ENCODE measurements at regions not wholly inside any gene's neighbourhood (a gene's known extent, or its start where the extent isn't known, plus 50 kb on each side); places are given as distances from the start of the nearest gene placed in this dataset.

DNA sequence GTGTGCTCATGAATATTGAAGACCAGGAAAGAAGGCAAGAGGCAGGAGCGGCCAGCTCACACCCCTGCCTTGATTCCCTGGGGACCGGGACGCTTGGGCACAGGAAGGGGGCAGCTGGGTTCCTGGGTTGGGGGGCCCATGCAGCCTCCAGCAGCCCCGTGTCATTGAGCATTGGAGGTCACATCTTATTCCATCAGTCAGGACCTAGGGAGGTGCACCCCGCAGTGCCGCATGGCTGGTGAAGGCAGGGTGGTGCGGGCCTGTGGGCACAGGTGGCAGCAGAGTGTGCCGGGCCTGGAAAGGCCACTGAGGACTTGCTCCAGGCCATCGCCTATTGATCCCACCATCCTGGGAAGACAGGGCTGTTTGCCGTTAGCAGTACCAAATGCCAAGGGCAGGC lies 116.3 kb upstream of the NECTIN1 start:
- DNase-seq (ENCODE audit: extremely low read depth in 1 of 4, low spot score in 3 of 4) (no peak), FAIRE-seq (no peak), ATAC-seq (no peak)
- H3K9me1 ChIP-seq (ENCODE audit: control insufficient read depth, insufficient read depth, low read length) = no peaks in the 10 kb centered on the region
- in situ Hi-C loops (cut with MboI) = no loop called here
- CTCF ChIA-PET (ENCODE audit: low intra/inter-chr PET ratio) = no interaction called here
- peaks cover 5% of the 10 kb centered on the region; the same call in 1 of the 2 replicates for H4K20me1 ChIP-seq (replicated peaks; ENCODE audit: control insufficient read depth, insufficient read depth, low read length)
- WGBS (ENCODE audit: insufficient coverage, low coverage, missing lambda C conversion rate) = 0% methylated on average over 10 of the region's 10 CpGs
- H3K27ac ChIP-seq (ENCODE audit: extremely low read depth, low read depth, low read length) = no peak overlapping the region
- no peak overlapping the region for H3K4me3 ChIP-seq
- H3K9ac ChIP-seq (ENCODE audit: insufficient read depth in 1 of 2, low read depth in 2 of 2, low read length in 2 of 2) = no peak overlapping the region
- no peak overlapping the region for H2AFZ ChIP-seq (ENCODE audit: low read depth, low read length)
- no peak overlapping the region for H3K4me2 ChIP-seq (ENCODE audit: insufficient read depth, low read length)
- intact Hi-C loops (cut with micrococcal nuclease) = no loop called here
- POLR2A ChIA-PET = no interaction called here
- no peaks in the 10 kb centered on the region for H3K36me3 ChIP-seq (ENCODE audit: control insufficient read depth, insufficient read depth, low read length)
- BruUV-seq (replicated peaks) = no TSS peak
- H3K79me2 ChIP-seq (ENCODE audit: control insufficient read depth, insufficient read depth, low read length) = no peaks in the 10 kb centered on the region
- peaks cover 0 to 5% of the 10 kb centered on the region in 2 experiments; a peak in 1 of 5 replicates for H3K27me3 ChIP-seq (ENCODE audit: control insufficient read depth in 2 of 2, insufficient read depth in 2 of 2, low read length in 2 of 2)
- H3K4me1 ChIP-seq (replicated peaks in 1 of 2; ENCODE audit: control insufficient read depth in 2 of 2, insufficient read depth in 2 of 2, low read length in 2 of 2) = no peaks in the 10 kb centered on the region
- H3K9me3 ChIP-seq (replicated peaks; ENCODE audit: control insufficient read depth, insufficient read depth, low read depth, low read length) = no peaks in the 10 kb centered on the region
- TF ChIP-seq C11orf30 (IDR thresholded peaks at IDR 0.05; ENCODE audit: low read depth) = no peak
- TF ChIP-seq SIN3B (IDR thresholded peaks at IDR 0.05; ENCODE audit: low read depth) = no peak
- no peak for TF ChIP-seq ZFP36 (IDR thresholded peaks at IDR 0.05; ENCODE audit: low read depth, low read length, partially characterized antibody)
- TF ChIP-seq USF2 (CRISPR knock-in tag; IDR thresholded peaks at IDR 0.05) = no peak
- TF ChIP-seq ZNF175 (CRISPR knock-in tag; IDR thresholded peaks at IDR 0.05; ENCODE audit: low read depth) = no peak
- TF ChIP-seq DIDO1 (tag; IDR thresholded peaks at IDR 0.05; ENCODE audit: low read depth) = no peak
- TF ChIP-seq FOXA3 (CRISPR knock-in tag; conservative IDR thresholded peaks at IDR 0.05 in 1 of 2, IDR thresholded peaks at IDR 0.05 in 1 of 2) = no peak

All from K562 (cell line).